Dendritic cell treated with granulocyte-macrophage colony-stimulating factor and Interleukin-4, amounts not matched to agents 40 ng/mL and 50 ng/mL, for 4 days (primary cell): ENCODE measurements at regions not wholly inside any gene's neighbourhood (a gene's known extent, or its start where the extent isn't known, plus 50 kb on each side); places are given as distances from the start of the nearest gene placed in this dataset.

Source experiments
- H3K27ac Mint-ChIP-seq: one replicate; pipeline ENCODE4 v1.8.0; 2022; ENCODE audit warnings: mild to moderate bottlenecking, mixed read lengths
- H3K27me3 Mint-ChIP-seq: one replicate; pipeline ENCODE4 v1.8.0; 2022; ENCODE audit warnings: mild to moderate bottlenecking, mixed read lengths
- H3K36me3 Mint-ChIP-seq: one replicate; pipeline ENCODE4 v1.8.0; 2022; ENCODE audit warnings: low read depth, mixed read lengths
- H3K4me1 Mint-ChIP-seq: one replicate; pipeline ENCODE4 v1.8.0; 2022; ENCODE audit warnings: low read depth, mixed read lengths
- H3K4me3 Mint-ChIP-seq: one replicate; pipeline ENCODE4 v1.8.0; 2022; ENCODE audit warnings: mild to moderate bottlenecking, moderate library complexity, mixed read lengths
- H3K9me3 Mint-ChIP-seq: one replicate; pipeline ENCODE4 v1.8.0; 2022; ENCODE audit warnings: mixed read lengths
- intact Hi-C: fragments of 100-400 bp; cut with micrococcal nuclease; formaldehyde crosslinking; loops from one replicate; pipeline ENCODE4 v1.15.0; 2022

- Mint-ChIP-seq H3K9me3 (peaks cover 32% of the 10 kb centered on the region), H3K27ac (no peak overlapping the region), H3K27me3 (no peaks in the 10 kb centered on the region), H3K4me1 (no peaks in the 10 kb centered on the region), H3K36me3 (no peaks in the 10 kb centered on the region), H3K4me3 (no peak overlapping the region)
- intact Hi-C loops = no loop called here
These were observed 322.1 kb downstream of the GALR1 start for GRCh38 chr18:77571743-77572142.

GRCh38 chr18:77572537-77572936 is 322.9 kb downstream of the GALR1 start:
- Mint-ChIP-seq H3K27me3 (no peaks in the 10 kb centered on the region), H3K4me1 (no peaks in the 10 kb centered on the region), H3K9me3 (peaks cover 25% of the 10 kb centered on the region), H3K4me3 (no peak overlapping the region), H3K36me3 (no peaks in the 10 kb centered on the region), H3K27ac (no peak overlapping the region)
- intact Hi-C loops = no loop called here

GRCh38 chr18:77573571-77573970 is 323.9 kb downstream of the GALR1 start:
- H3K4me1 Mint-ChIP-seq = no peaks in the 10 kb centered on the region
- no peak overlapping the region for H3K27ac Mint-ChIP-seq

GRCh38 chr18:77590943-77591515 is 341.4 kb downstream of the GALR1 start:
- Mint-ChIP-seq H3K4me1 (no peaks in the 10 kb centered on the region), H3K4me3 (no peak overlapping the region), H3K36me3 (no peaks in the 10 kb centered on the region), H3K9me3 (no peaks in the 10 kb centered on the region), H3K27me3 (no peaks in the 10 kb centered on the region), H3K27ac (no peak overlapping the region)
- intact Hi-C loops = no loop called here

More at GRCh38 chr18:77573571-77573970, 323.9 kb downstream of the GALR1 start:
- H3K27me3 Mint-ChIP-seq = no peaks in the 10 kb centered on the region
- no peaks in the 10 kb centered on the region for H3K36me3 Mint-ChIP-seq
- intact Hi-C loops = no loop called here
- peaks cover 15% of the 10 kb centered on the region for H3K9me3 Mint-ChIP-seq
- H3K4me3 Mint-ChIP-seq = no peak overlapping the region

- Mint-ChIP-seq H3K4me1 (no peaks in the 10 kb centered on the region), H3K27me3 (no peaks in the 10 kb centered on the region), H3K4me3 (no peak overlapping the region), H3K27ac (no peak overlapping the region), H3K36me3 (no peaks in the 10 kb centered on the region), H3K9me3 (no peaks in the 10 kb centered on the region)
- intact Hi-C loops = no loop called here
These were observed 348.1 kb downstream of the GALR1 start for GRCh38 chr18:77597726-77598125.

GRCh38 chr18:77600674-77601073 is 351.0 kb downstream of the GALR1 start:
- H3K36me3 Mint-ChIP-seq = no peaks in the 10 kb centered on the region
- no peak overlapping the region for H3K4me3 Mint-ChIP-seq
- no peaks in the 10 kb centered on the region for H3K27me3 Mint-ChIP-seq
- intact Hi-C loops = no loop called here
- no peaks in the 10 kb centered on the region for H3K4me1 Mint-ChIP-seq
- no peaks in the 10 kb centered on the region for H3K9me3 Mint-ChIP-seq
- H3K27ac Mint-ChIP-seq = no peak overlapping the region

- Mint-ChIP-seq H3K27ac (no peak overlapping the region), H3K4me3 (no peak overlapping the region), H3K9me3 (no peaks in the 10 kb centered on the region), H3K36me3 (no peaks in the 10 kb centered on the region), H3K4me1 (no peaks in the 10 kb centered on the region), H3K27me3 (no peaks in the 10 kb centered on the region)
- intact Hi-C loops = no loop called here
These were observed 351.9 kb downstream of the GALR1 start for GRCh38 chr18:77601567-77601966.

GRCh38 chr18:77607087-77607486 is 357.4 kb downstream of the GALR1 start:
- Mint-ChIP-seq H3K27me3 (no peaks in the 10 kb centered on the region), H3K27ac (no peak overlapping the region), H3K36me3 (no peaks in the 10 kb centered on the region), H3K4me3 (no peak overlapping the region), H3K4me1 (no peaks in the 10 kb centered on the region), H3K9me3 (no peaks in the 10 kb centered on the region)
- intact Hi-C loops = no loop called here

- no peaks in the 10 kb centered on the region for H3K4me1 Mint-ChIP-seq
- intact Hi-C loops = no loop called here
- no peaks in the 10 kb centered on the region for H3K27me3 Mint-ChIP-seq
- H3K27ac Mint-ChIP-seq = no peak overlapping the region
- no peak overlapping the region for H3K4me3 Mint-ChIP-seq
- H3K36me3 Mint-ChIP-seq = no peaks in the 10 kb centered on the region
- no peaks in the 10 kb centered on the region for H3K9me3 Mint-ChIP-seq
These were observed 359.2 kb downstream of the GALR1 start for GRCh38 chr18:77608807-77609206.

GRCh38 chr18:77617694-77618093 is 368.0 kb downstream of the GALR1 start:
- no peak overlapping the region for H3K27ac Mint-ChIP-seq
- no peak overlapping the region for H3K4me3 Mint-ChIP-seq
- no peaks in the 10 kb centered on the region for H3K27me3 Mint-ChIP-seq
- intact Hi-C loops = no loop called here
- H3K4me1 Mint-ChIP-seq = no peaks in the 10 kb centered on the region
- H3K9me3 Mint-ChIP-seq = no peaks in the 10 kb centered on the region
- no peaks in the 10 kb centered on the region for H3K36me3 Mint-ChIP-seq

GRCh38 chr18:77619525-77619924 is 369.9 kb downstream of the GALR1 start:
- no peak overlapping the region for H3K27ac Mint-ChIP-seq
- no peaks in the 10 kb centered on the region for H3K36me3 Mint-ChIP-seq
- no peaks in the 10 kb centered on the region for H3K4me1 Mint-ChIP-seq
- intact Hi-C loops = no loop called here
- H3K27me3 Mint-ChIP-seq = no peaks in the 10 kb centered on the region
- no peak overlapping the region for H3K4me3 Mint-ChIP-seq
- no peaks in the 10 kb centered on the region for H3K9me3 Mint-ChIP-seq

- no peaks in the 10 kb centered on the region for H3K4me1 Mint-ChIP-seq
- no peaks in the 10 kb centered on the region for H3K9me3 Mint-ChIP-seq
- no peak overlapping the region for H3K27ac Mint-ChIP-seq
- H3K4me3 Mint-ChIP-seq = no peak overlapping the region
- no peaks in the 10 kb centered on the region for H3K36me3 Mint-ChIP-seq
- no peaks in the 10 kb centered on the region for H3K27me3 Mint-ChIP-seq
- intact Hi-C loops = no loop called here
These were observed 372.5 kb downstream of the GALR1 start for GRCh38 chr18:77622009-77622692.

- Mint-ChIP-seq H3K27me3 (no peaks in the 10 kb centered on the region), H3K4me3 (no peak overlapping the region), H3K36me3 (no peaks in the 10 kb centered on the region), H3K27ac (no peak overlapping the region), H3K4me1 (peaks cover 6% of the 10 kb centered on the region), H3K9me3 (no peaks in the 10 kb centered on the region)
- intact Hi-C loops = no loop called here
These were observed 383.1 kb downstream of the GALR1 start for GRCh38 chr18:77632758-77633157.

- Mint-ChIP-seq H3K27ac (no peak overlapping the region), H3K9me3 (no peaks in the 10 kb centered on the region), H3K4me1 (peaks cover 6% of the 10 kb centered on the region), H3K27me3 (no peaks in the 10 kb centered on the region), H3K4me3 (no peak overlapping the region), H3K36me3 (no peaks in the 10 kb centered on the region)
- intact Hi-C loops = no loop called here
These were observed 384.8 kb downstream of the GALR1 start for GRCh38 chr18:77634494-77634893.

GRCh38 chr18:77635451-77635850 is 385.8 kb downstream of the GALR1 start:
- intact Hi-C loops = no loop called here
- no peaks in the 10 kb centered on the region for H3K9me3 Mint-ChIP-seq
- H3K36me3 Mint-ChIP-seq = no peaks in the 10 kb centered on the region
- H3K4me3 Mint-ChIP-seq = no peak overlapping the region
- no peaks in the 10 kb centered on the region for H3K27me3 Mint-ChIP-seq
- peaks cover 6% of the 10 kb centered on the region for H3K4me1 Mint-ChIP-seq
- no peak overlapping the region for H3K27ac Mint-ChIP-seq
